Right lobe of liver (tissue), 4 donors: ENCODE measurements at regions not wholly inside any gene's neighbourhood (a gene's known extent, or its start where the extent isn't known, plus 50 kb on each side); places are given as distances from the start of the nearest gene placed in this dataset.

ENCODE experiments used
- CTCF ChIP-seq, 4 donors: fragments of 200-600 bp in 3 of 4; fragments of 450-650 bp in 1 of 4; IDR thresholded peaks; one replicate each; pipeline versions ENCODE4 v1.5.1 to v1.8.0; 2016 to 2022; ENCODE audit warnings: antibody characterized with exemption in 4 of 4, mild to moderate bottlenecking in 2 of 4
- POLR2A ChIP-seq: fragments of 450-650 bp; IDR thresholded peaks from one replicate; pipeline ENCODE4 v1.6.1; 2017; ENCODE audit warnings: antibody characterized with exemption, mild to moderate bottlenecking
- donor health status: DM: no; HTN: no; CAD: no.
- donor health status: DM: no; HTN: no; CAD: no.
- donor health status: DM: no; HTN: yes; CAD: no.

- TF ChIP-seq CTCF (IDR thresholded peaks at IDR 0.05) (no peak), POLR2A (no peak)
Observed at GRCh38 chr16:17804857-17805256, 334.1 kb upstream of the XYLT1 start.
